ENCODE measurements at regions not wholly inside any gene's neighbourhood (a gene's known extent, or its start where the extent isn't known, plus 50 kb on each side); places are given as distances from the start of the nearest gene placed in this dataset.

GRCh38 chr7:9082203-9082602 lies 648.8 kb downstream of the NXPH1 start:
- no peak overlapping the region for H3K4me3 ChIP-seq
- no peak for TF ChIP-seq EP300 (IDR thresholded peaks at IDR 0.05)
- no peak for TF ChIP-seq CTCF (IDR thresholded peaks at IDR 0.05)
- no peak for TF ChIP-seq POLR2A (IDR thresholded peaks at IDR 0.05)
- DNase-seq = no peak
- no peaks in the 10 kb centered on the region for H3K9me3 ChIP-seq
- no peaks in the 10 kb centered on the region for H3K4me1 ChIP-seq (ENCODE audit: insufficient read depth)
- H3K27ac ChIP-seq = no peak overlapping the region
- 11 to 44% (median 38%) methylated on average over 2 of the region's 2 CpGs for WGBS, 3 donors
- H3K36me3 ChIP-seq = no peaks in the 10 kb centered on the region
- intact Hi-C loops (cut with DNase I) = no loop called here
- H3K27me3 ChIP-seq = no peaks in the 10 kb centered on the region

- TF ChIP-seq CTCF (IDR thresholded peaks at IDR 0.05) = no peak
- TF ChIP-seq EP300 (IDR thresholded peaks at IDR 0.05) = no peak
- TF ChIP-seq POLR2A (IDR thresholded peaks at IDR 0.05) = no peak
- intact Hi-C loops (cut with DNase I) = no loop called here
- DNase-seq = no peak
- Histone ChIP-seq H3K27ac (no peak overlapping the region), H3K9me3 (no peaks in the 10 kb centered on the region), H3K4me3 (no peak overlapping the region), H3K36me3 (no peaks in the 10 kb centered on the region), H3K4me1 (ENCODE audit: insufficient read depth) (no peaks in the 10 kb centered on the region), H3K27me3 (no peaks in the 10 kb centered on the region)
- WGBS, 3 donors = 78 to 89% (median 85%) methylated on average over 5 of the region's 5 CpGs
Measured at GRCh38 chr7:9083837-9084236, 650.4 kb downstream of the NXPH1 start.

- no peak for DNase-seq
- H3K4me1 ChIP-seq (ENCODE audit: insufficient read depth) = no peaks in the 10 kb centered on the region
- H3K27me3 ChIP-seq = no peaks in the 10 kb centered on the region
- no peak overlapping the region for H3K4me3 ChIP-seq
- H3K9me3 ChIP-seq = no peaks in the 10 kb centered on the region
- intact Hi-C loops (cut with DNase I) = no loop called here
- TF ChIP-seq EP300 (IDR thresholded peaks at IDR 0.05) = no peak
- TF ChIP-seq POLR2A (IDR thresholded peaks at IDR 0.05) = no peak
- TF ChIP-seq CTCF (IDR thresholded peaks at IDR 0.05) = no peak
- WGBS, 3 donors = 81 to 87% (median 85%) methylated on average over 3 of the region's 3 CpGs
- H3K36me3 ChIP-seq = no peaks in the 10 kb centered on the region
- H3K27ac ChIP-seq = no peak overlapping the region
Measured at GRCh38 chr7:9091282-9091681, 657.9 kb downstream of the NXPH1 start.

GRCh38 chr7:9097565-9098060 lies 664.2 kb downstream of the NXPH1 start:
- TF ChIP-seq POLR2A (IDR thresholded peaks at IDR 0.05) (no peak), CTCF (IDR thresholded peaks at IDR 0.05) (no peak), EP300 (IDR thresholded peaks at IDR 0.05) (no peak)
- intact Hi-C loops (cut with DNase I) = no loop called here
- 23 to 30% (median 23%) methylated on average over 2 of the region's 2 CpGs for WGBS, 3 donors
- DNase-seq = no peak
- H3K9me3 ChIP-seq = no peaks in the 10 kb centered on the region
- no peak overlapping the region for H3K4me3 ChIP-seq
- H3K4me1 ChIP-seq (ENCODE audit: insufficient read depth) = no peaks in the 10 kb centered on the region
- no peaks in the 10 kb centered on the region for H3K27me3 ChIP-seq
- no peak overlapping the region for H3K27ac ChIP-seq
- H3K36me3 ChIP-seq = no peaks in the 10 kb centered on the region
